M059J (cell line): ENCODE measurements at regions not wholly inside any gene's neighbourhood (a gene's known extent, or its start where the extent isn't known, plus 50 kb on each side); places are given as distances from the start of the nearest gene placed in this dataset.

ENCODE experiments used
- DNase-seq: peaks from one replicate; pipeline ENCODE4 v3.0.0-alpha.2; 2012; ENCODE audit warnings: low read depth

- DNase-seq, result no peak
Observed at GRCh38 chr22:49327411-49328117, 500.1 kb downstream of the BRD1 start.

- DNase-seq, result no peak
Observed at GRCh38 chr22:49326558-49326957, 501.1 kb downstream of the BRD1 start.

- DNase-seq, result no peak
Observed at GRCh38 chr22:49325531-49326395, 501.9 kb downstream of the BRD1 start.

GRCh38 chr22:49324527-49325491, 502.9 kb downstream of the BRD1 start:
- no peak for DNase-seq

- no peak for DNase-seq
Observed at GRCh38 chr22:49323751-49324415, 503.8 kb downstream of the BRD1 start.

GRCh38 chr22:49322861-49323622, 504.6 kb downstream of the BRD1 start:
- DNase-seq, result no peak

GRCh38 chr22:49322231-49322630, 505.4 kb downstream of the BRD1 start:
- no peak for DNase-seq

GRCh38 chr22:49321477-49322055, 506.1 kb downstream of the BRD1 start:
- no peak for DNase-seq

- DNase-seq, result no peak
Observed at GRCh38 chr22:49320714-49321476, 506.8 kb downstream of the BRD1 start.

GRCh38 chr22:49317369-49317768, 510.3 kb downstream of the BRD1 start:
- DNase-seq, result no peak

GRCh38 chr22:49312601-49313000, 515.1 kb downstream of the BRD1 start:
- DNase-seq, result no peak

- DNase-seq, result no peak
Observed at GRCh38 chr22:49310354-49310753, 517.3 kb downstream of the BRD1 start.

- DNase-seq, result no peak
Observed at GRCh38 chr22:49308300-49308699, 519.4 kb downstream of the BRD1 start.

- no peak for DNase-seq
Observed at GRCh38 chr22:49307870-49308269, 519.8 kb downstream of the BRD1 start.

- no peak for DNase-seq
Observed at GRCh38 chr22:49307481-49307830, 520.2 kb downstream of the BRD1 start.

- DNase-seq, result no peak
Observed at GRCh38 chr22:49306632-49307480, 520.8 kb downstream of the BRD1 start.

- no peak for DNase-seq
Observed at GRCh38 chr22:49305966-49306631, 521.6 kb downstream of the BRD1 start.
